Tibial nerve (tissue), 3 donors: ENCODE measurements at regions not wholly inside any gene's neighbourhood (a gene's known extent, or its start where the extent isn't known, plus 50 kb on each side); places are given as distances from the start of the nearest gene placed in this dataset.

ENCODE experiments used
- POLR2A ChIP-seq, 2 donors: fragments of 450-650 bp; IDR thresholded peaks; one replicate each; pipeline ENCODE4 v1.6.1; 2017; ENCODE audit warnings: antibody characterized with exemption in 2 of 2, mild to moderate bottlenecking in 2 of 2, moderate library complexity in 2 of 2
- TF ChIP-seq, protein P1 (sequence below), 5 experiments: fragments of 200-600 bp in 3 of 5; fragments of 450-650 bp in 2 of 5; sonication (generic) in 3 of 5; IDR thresholded peaks; one replicate each; pipeline ENCODE4 v1.5.1; 2016 to 2019; ENCODE audit warnings: antibody characterized with exemption in 5 of 5, mild to moderate bottlenecking in 3 of 5, moderate library complexity in 2 of 5

DNA sequence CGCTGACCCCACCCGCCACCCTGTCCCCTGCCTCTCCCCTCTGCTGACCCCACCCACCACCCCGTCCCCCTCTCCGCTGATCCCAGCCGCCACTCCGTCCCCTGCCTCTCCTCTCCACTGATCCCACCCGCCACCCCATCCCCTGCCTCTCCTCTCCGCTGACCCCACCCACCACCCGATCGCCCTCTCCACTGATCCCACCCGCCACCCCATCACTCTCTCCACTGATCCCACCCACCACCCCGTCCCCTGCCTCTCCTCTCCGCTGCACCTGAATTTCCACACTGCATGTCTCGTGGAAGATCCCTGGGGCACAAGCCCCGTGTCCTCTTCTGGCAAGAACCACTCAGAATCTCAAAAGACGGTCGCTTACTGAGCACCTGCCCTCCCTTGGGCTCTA is 53.4 kb upstream of the OLFM1 start:
- TF ChIP-seq, protein P1, sequence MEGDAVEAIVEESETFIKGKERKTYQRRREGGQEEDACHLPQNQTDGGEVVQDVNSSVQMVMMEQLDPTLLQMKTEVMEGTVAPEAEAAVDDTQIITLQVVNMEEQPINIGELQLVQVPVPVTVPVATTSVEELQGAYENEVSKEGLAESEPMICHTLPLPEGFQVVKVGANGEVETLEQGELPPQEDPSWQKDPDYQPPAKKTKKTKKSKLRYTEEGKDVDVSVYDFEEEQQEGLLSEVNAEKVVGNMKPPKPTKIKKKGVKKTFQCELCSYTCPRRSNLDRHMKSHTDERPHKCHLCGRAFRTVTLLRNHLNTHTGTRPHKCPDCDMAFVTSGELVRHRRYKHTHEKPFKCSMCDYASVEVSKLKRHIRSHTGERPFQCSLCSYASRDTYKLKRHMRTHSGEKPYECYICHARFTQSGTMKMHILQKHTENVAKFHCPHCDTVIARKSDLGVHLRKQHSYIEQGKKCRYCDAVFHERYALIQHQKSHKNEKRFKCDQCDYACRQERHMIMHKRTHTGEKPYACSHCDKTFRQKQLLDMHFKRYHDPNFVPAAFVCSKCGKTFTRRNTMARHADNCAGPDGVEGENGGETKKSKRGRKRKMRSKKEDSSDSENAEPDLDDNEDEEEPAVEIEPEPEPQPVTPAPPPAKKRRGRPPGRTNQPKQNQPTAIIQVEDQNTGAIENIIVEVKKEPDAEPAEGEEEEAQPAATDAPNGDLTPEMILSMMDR (IDR thresholded peaks at IDR 0.05): no peak
- no peak for TF ChIP-seq POLR2A (IDR thresholded peaks at IDR 0.05)
